Type B pancreatic cell (in vitro differentiated cells): ENCODE measurements at regions not wholly inside any gene's neighbourhood (a gene's known extent, or its start where the extent isn't known, plus 50 kb on each side); places are given as distances from the start of the nearest gene placed in this dataset.
A peak's percentile ranks its signal among the peaks of the same experiment; 100 is the strongest.

ENCODE experiments used
- DNase-seq: peaks from one replicate; pipeline ENCODE4 v3.0.0; 2021; ENCODE audit warnings: mixed read lengths; ENCODE audit not compliant: unreplicated experiment; ENCODE audit errors: extremely low spot score
- H3K27ac Mint-ChIP-seq: 2 replicates; pipeline ENCODE4 v1.8.0; 2021; ENCODE audit warnings: mild to moderate bottlenecking, mixed read lengths
- H3K27me3 Mint-ChIP-seq: 2 replicates; pipeline ENCODE4 v1.8.0; 2021; ENCODE audit warnings: mixed read lengths
- H3K36me3 Mint-ChIP-seq: 2 replicates; pipeline ENCODE4 v1.8.0; 2021; ENCODE audit warnings: mixed read lengths
- H3K4me1 Mint-ChIP-seq: one replicate; pipeline ENCODE4 v1.8.0; 2021; ENCODE audit warnings: mixed read lengths; ENCODE audit not compliant: unreplicated experiment
- H3K4me3 Mint-ChIP-seq: 2 replicates; pipeline ENCODE4 v1.8.0; 2021; ENCODE audit warnings: mild to moderate bottlenecking, mixed read lengths
- H3K9me3 Mint-ChIP-seq: 2 replicates; pipeline ENCODE4 v1.8.0; 2021; ENCODE audit warnings: mixed read lengths
- CTCF ChIP-seq: fragments of 200-600 bp; sonication (generic); conservative IDR thresholded peaks from 2 replicates; pipeline ENCODE4 v1.5.0; 2021; ENCODE audit warnings: antibody characterized with exemption, mild to moderate bottlenecking

GRCh38 chr12:127162307-127162706 lies 1104.7 kb upstream of the TMEM132C start:
- Mint-ChIP-seq H3K36me3 (no peaks in the 10 kb centered on the region), H3K27me3 (no peaks in the 10 kb centered on the region), H3K4me3 (no peak overlapping the region), H3K27ac (no peak overlapping the region), H3K9me3 (peaks cover 8% of the 10 kb centered on the region), H3K4me1 (peaks cover 17% of the 10 kb centered on the region)
- DNase-seq: no peak
- no peak for TF ChIP-seq CTCF

GRCh38 chr12:127162902-127163301 lies 1104.1 kb upstream of the TMEM132C start:
- peaks cover 8% of the 10 kb centered on the region for H3K9me3 Mint-ChIP-seq
- H3K27me3 Mint-ChIP-seq: no peaks in the 10 kb centered on the region
- no peak for DNase-seq
- H3K27ac Mint-ChIP-seq: no peak overlapping the region
- TF ChIP-seq CTCF: no peak
- H3K4me3 Mint-ChIP-seq: no peak overlapping the region
- no peaks in the 10 kb centered on the region for H3K36me3 Mint-ChIP-seq
- H3K4me1 Mint-ChIP-seq: peaks cover 17% of the 10 kb centered on the region

DNA sequence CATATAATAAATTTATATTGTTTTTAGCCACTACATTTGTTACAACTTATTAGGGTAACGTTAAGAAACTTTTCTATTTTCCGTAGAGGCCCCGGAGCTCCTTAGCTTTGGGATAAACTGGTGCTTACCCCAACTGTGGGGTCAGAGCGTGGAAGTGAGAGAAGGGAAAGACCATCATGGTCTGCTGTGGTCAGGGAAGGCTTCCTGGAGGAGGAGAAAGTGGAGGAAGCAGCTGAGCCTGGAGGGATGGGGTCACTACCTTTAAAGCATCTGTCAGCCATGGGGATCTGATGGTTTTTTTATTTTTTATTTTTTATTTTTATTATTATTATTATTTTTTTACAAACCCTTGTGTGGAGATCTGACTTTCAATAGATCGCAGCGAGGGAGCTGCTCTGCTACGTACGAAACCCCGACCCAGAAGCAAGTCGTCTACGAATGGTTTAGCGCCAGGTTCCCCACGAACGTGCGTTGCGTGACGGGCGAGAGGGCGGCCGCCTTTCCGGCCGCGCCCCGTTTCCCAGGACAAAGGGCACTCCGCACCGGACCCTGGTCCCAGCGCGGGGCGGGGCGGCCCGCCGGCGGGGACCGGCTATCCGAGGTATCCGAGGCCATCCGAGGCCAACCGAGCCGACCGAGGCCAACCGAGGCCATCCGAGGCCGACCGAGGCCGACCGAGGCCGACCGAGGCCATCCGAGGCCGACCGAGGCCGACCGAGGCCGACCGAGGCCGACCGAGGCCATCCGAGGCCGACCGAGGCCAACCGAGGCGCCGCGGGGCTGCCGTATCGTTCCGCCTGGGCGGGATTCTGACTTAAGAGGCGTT lies 1101.2 kb upstream of the TMEM132C start:
- peaks cover 5% of the 10 kb centered on the region for H3K27me3 Mint-ChIP-seq
- peak; percentile 91 for DNase-seq
- TF ChIP-seq CTCF: no peak
- H3K27ac Mint-ChIP-seq: peak overlapping the region; percentile 61
- peaks cover 14% of the 10 kb centered on the region for H3K4me1 Mint-ChIP-seq
- peak overlapping the region; percentile 85 for H3K4me3 Mint-ChIP-seq
- no peaks in the 10 kb centered on the region for H3K36me3 Mint-ChIP-seq
- H3K9me3 Mint-ChIP-seq: peaks cover 5% of the 10 kb centered on the region

- Mint-ChIP-seq H3K27ac (no peak overlapping the region), H3K9me3 (peaks cover 4% of the 10 kb centered on the region), H3K36me3 (no peaks in the 10 kb centered on the region), H3K4me3 (no peak overlapping the region), H3K4me1 (no peaks in the 10 kb centered on the region), H3K27me3 (peaks cover 5% of the 10 kb centered on the region)
- DNase-seq: no peak
- no peak for TF ChIP-seq CTCF
These were observed 1097.4 kb upstream of the TMEM132C start for GRCh38 chr12:127169321-127170181.

- no peak for TF ChIP-seq CTCF
- no peak overlapping the region for H3K27ac Mint-ChIP-seq
- H3K4me1 Mint-ChIP-seq: no peaks in the 10 kb centered on the region
- H3K9me3 Mint-ChIP-seq: peaks cover 4% of the 10 kb centered on the region
- H3K36me3 Mint-ChIP-seq: no peaks in the 10 kb centered on the region
- H3K4me3 Mint-ChIP-seq: no peak overlapping the region
- H3K27me3 Mint-ChIP-seq: peaks cover 5% of the 10 kb centered on the region
- DNase-seq: no peak
These were observed 1096.5 kb upstream of the TMEM132C start for GRCh38 chr12:127170226-127171180.
